GM19351 (cell line): ENCODE measurements at regions not wholly inside any gene's neighbourhood (a gene's known extent, or its start where the extent isn't known, plus 50 kb on each side); places are given as distances from the start of the nearest gene placed in this dataset.

ENCODE experiments used
- ATAC-seq: cut with Tn5 transposase; IDR thresholded peaks from one replicate; pipeline ENCODE4 v1.9.1; 2021; ENCODE audit warnings: mild to moderate bottlenecking, moderate library complexity; ENCODE audit not compliant: unreplicated experiment

DNA sequence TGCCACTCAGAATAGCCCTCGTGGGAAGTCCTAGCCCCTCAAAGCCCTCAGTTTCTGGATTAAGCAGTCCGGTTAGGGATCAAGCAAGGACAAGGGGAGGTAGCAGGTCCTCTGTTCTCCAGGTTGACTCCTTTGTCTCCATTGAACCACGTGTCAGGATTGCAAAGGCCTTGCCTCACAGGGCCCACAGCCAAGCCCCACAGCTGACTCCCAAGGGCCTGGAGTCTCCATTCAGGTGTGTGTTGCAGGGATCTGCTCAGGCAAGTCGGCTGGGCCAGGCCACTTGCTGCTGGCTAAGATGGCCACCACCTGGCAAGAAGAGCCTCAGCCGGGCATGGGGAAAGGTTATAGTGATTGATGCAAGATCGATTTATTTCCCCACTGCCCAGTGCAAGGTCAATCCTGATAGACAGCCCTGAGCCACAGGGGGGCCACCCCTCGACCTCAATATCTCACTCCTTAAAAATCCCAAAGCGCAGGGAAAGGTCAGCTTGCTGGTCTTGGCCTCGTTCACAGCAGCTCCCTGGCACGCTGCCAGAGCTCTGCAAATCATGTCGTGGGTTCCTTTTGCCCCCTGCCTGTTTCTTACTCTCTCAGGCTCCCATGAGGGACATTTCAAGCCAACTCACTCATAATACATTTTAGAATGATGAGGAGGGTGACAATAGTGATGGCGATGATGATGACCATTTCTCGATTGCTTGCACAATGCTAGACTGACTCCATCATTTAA is 75.9 kb downstream of the EDN3 start:
- no peak for ATAC-seq

GRCh38 chr20:59376998-59377397 is 76.6 kb downstream of the EDN3 start:
- no peak for ATAC-seq

DNA sequence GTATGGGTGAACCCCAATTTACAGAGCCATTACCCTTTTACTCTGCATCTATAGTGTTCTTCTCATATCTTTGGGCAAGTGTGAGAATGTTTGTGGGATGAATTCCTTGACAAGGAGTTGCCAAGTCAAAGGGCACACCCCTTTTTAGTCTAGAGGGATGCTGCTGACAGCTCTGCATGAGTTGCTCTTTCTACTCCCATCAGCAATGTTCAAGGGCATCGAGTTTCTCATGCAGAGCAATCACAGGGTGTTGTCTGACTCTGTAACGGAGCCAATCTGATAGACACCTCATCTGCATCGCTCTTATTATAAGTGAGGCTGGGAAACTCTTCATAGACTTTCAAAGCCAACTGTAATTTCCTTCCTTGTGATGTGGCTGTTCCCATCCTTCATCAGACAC is 77.4 kb downstream of the EDN3 start:
- ATAC-seq, result no peak

- ATAC-seq, result no peak
These were observed 78.0 kb downstream of the EDN3 start for GRCh38 chr20:59378396-59378795.

DNA sequence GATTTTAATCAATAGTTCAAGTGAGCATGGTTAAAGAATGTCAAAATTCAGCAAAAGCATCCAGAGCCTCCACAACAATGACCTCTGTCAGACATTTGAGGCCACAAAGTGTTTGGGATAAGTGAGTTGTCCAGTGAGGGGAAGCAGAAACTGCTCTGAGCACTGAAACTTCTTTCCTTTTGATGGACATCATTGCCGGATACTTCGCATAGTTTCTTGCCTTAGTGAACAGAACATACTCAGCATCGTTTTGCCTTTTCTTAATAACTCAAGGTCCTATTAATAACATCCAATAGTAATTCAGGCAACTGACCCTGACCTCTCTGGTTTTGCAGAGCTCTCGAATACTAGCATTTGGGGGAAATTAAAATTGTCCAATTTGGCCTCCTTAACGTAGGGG is 78.6 kb downstream of the EDN3 start:
- ATAC-seq, result no peak

DNA sequence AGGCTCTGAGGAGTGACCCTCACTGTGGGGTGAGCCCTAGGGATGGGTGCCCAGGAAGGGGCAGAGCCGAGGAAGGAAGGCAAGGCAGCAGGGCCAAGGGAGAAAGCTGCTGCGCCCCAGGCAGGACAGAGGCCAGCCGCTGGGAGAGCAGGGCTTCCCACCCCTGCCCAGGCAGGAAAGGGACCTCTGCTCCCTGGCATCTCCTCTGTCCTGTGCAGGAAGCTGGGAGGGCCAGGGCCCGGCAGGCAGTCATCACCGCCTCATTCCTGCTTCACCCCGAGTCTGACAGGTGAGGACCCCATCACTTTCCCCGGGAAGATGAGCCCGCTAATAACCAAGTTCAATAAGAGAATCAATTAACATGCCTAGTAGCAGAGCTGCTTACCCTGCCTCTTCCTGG is 81.3 kb downstream of the EDN3 start:
- no peak for ATAC-seq

- no peak for ATAC-seq
These were observed 81.8 kb downstream of the EDN3 start for GRCh38 chr20:59382157-59382725.

DNA sequence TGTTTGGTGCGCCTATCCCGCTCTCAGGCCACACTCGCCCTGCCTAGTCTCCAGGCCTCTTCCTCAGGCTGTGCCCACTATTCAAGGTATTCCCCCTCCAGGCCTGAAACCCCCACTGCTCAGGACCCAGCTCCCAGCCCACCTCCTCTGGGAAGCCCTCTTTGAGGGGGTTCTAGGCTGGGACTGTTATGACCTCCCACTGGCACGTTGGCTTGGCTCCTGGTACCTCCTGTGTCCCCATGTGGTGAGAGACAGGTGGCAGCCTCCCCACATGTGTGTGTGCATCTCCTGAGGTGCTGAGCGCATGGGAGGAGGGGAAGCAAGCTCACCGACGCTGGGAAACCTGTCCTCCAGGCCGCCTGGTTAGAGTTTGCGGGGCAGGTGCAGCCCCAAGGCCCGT is 82.5 kb downstream of the EDN3 start:
- no peak for ATAC-seq

GRCh38 chr20:59385038-59385437 is 84.6 kb downstream of the EDN3 start:
- no peak for ATAC-seq

DNA sequence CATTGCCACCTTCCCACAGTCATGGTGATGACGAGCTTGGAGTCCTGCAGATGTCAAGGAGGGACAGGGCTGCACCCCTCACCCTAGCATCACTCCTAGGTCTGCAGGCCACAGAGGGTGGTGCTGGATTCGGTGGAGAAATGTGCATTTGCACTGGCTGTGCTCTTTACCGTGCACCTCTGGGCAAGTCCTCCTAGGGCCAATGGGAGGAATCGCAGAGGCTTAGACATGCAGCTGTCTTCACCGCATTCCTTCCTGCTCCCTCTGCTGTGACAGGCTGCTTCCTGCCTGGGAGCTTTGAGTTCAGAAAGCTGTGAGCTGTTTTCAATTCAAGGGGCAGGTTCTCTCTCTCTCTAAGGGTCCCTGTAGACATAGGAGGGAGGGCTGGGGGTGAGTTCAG is 85.1 kb downstream of the EDN3 start:
- no peak for ATAC-seq

- ATAC-seq, result no peak
These were observed 86.4 kb downstream of the EDN3 start for GRCh38 chr20:59386809-59387208.

DNA sequence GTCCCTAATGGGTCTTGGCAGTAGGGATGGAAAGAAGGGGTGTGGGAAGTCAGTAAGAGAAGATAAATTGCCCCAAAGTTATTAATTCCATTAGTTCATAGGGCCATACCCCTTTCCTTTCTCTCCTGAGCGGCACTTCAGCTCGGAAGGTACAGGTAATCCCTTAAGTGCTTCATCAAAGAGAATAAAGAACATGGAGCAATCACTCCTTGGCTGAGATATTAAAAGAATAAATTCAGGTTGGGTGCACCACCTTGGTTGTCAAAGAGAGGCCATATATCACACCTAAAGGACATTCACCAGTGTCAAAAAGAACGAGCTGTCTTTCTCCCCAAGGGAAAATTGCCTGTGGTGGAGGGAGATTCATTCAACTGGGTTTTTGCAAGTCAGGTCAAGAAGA is 87.5 kb downstream of the EDN3 start:
- no peak for ATAC-seq

- ATAC-seq, result no peak
These were observed 88.0 kb downstream of the EDN3 start for GRCh38 chr20:59388402-59388801.

- no peak for ATAC-seq
These were observed 90.0 kb downstream of the EDN3 start for GRCh38 chr20:59390437-59390836.

DNA sequence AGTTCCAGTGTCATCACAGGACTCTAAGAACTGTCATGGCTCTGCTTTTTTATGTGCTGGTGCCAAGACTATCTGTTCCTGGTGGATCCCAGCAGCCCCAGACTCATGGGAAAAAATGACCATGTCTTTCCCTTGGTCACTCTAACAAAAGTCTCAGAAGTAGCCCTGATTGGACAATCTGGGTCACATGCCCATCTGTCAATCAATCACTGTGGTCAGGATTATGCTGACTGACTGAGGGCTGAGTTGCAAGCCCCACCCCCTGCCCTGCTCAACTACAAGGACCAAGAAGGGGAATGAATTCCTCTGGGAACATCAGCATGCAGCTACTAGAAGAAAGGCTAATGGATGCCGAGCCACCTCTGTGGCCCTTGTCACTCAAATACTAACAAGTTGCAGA is 91.6 kb downstream of the EDN3 start:
- ATAC-seq, result no peak

GRCh38 chr20:59392736-59393135 is 92.3 kb downstream of the EDN3 start:
- no peak for ATAC-seq

DNA sequence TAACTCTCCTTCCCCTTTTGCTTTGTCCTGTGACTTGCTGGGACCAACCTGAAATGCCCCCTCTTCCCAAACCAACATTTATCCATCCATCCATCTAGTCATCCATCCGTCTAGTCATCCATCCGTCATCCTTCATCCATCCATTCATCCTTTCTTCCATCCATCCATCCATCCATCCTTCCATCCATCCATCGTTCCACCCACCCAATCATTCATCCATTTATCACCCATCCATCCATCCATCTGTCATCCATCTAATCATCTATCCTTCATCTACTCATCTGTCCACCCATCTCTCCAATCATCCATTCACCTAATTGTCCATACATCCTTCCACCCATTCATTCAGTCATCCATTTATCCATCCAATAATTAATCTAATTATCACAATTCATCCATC is 92.7 kb downstream of the EDN3 start:
- no peak for ATAC-seq

- ATAC-seq, result no peak
These were observed 95.3 kb downstream of the EDN3 start for GRCh38 chr20:59395729-59396128.

DNA sequence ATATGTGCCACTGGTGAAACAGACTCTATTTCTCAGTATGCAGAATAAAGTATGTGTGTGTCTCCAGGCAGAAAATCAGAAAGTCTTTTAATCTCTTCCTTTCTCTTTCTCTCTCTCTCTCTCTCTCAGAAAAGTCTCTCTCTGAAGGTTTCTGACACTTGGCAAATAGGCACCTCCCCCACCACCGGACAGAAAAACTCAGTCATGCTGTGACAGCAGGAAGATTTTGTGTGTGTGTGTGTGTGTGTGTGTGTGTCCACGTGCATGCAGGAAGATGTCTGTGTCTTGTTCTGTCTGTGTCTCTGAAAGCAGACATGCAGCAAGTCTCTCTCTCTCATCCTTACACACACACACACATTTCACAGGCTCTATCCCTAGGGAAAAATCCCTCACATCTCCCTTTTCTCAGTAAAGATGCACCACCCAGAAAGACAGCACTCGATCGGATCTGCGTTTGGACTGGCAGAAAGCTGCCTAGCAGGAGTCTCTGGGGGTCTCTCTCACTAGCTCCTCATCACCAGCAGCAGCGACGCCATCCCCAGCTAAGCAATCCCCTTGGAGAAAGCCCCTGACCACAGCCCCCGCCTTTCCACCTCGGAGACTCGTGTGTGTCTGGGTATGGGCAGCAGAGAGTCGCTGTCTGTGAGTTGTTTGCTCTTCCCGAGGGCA is 98.3 kb downstream of the EDN3 start:
- no peak for ATAC-seq

DNA sequence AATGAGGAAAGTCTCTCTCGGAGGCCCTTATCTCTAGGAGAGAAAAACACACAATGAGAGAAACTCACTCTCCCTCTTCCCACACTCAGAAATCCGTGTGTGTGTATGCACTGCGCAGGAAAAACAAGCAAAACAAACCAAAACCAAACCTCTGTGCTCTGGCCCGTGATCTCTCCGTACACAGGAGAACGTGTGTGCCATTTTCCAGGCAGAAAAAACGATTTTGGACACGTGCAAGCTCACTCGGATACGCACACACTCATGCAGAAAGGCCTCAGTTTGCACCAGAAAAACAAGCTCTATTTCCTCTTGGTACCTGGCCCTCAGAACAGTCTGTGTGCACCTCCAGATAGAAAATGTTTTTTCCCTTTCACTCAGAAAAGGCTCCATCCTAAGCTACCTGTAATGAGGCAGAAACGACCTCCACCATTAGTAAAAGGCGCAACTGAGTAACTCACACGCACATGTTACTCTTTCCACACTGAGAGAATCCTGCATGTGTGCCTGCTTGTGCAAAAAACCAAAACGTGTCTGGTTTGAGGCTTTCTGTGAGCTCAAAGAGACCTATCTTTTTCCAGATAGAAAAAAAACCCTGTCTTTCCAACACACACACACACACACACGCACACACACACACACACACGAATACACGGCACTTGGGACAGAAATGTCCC is 99.2 kb downstream of the EDN3 start:
- ATAC-seq, result no peak

DNA sequence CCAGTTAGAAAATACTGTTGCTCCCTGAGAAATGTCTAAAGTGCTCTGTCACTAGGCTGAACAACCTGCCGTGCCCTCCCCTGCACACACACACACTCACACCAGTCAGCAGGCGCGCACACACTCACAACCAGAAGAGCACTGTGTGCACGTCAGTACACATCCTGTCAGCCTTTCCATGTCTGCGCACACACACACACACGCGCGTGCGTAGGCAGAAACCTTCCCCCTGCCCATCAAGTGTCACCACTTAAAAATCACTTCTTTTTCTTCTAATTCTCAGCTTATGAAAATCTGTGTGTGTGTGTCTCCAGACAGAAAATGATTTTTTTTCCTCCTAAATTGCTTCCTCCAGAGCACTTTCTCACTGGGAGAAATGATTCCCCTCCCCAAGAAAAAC is 100.3 kb downstream of the EDN3 start:
- no peak for ATAC-seq

DNA sequence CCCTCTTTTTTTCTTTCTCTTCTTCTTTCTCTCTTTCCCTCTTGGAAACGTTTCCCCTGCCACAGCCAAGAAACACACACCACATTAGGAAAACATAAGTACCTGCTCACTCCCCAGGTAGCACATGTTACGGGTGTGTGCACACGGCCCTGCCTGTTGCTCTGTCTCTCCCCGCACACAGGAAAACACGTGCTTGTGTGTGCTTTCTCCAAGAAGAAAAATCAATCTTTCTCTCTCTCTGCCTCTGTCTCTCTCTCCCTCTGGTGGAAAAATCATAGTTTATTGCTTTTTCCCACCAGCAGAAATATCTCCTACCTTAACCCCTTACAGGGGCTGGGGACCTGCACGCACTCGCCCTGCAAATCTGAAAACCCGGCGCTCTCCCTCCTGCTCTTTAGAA is 102.3 kb downstream of the EDN3 start:
- no peak for ATAC-seq
